ENCODE measurements at regions not wholly inside any gene's neighbourhood (a gene's known extent, or its start where the extent isn't known, plus 50 kb on each side); places are given as distances from the start of the nearest gene placed in this dataset.
"Not testable (repeated sequence)": the region's sequence is repeated elsewhere in the genome, so short reads cannot be mapped to it uniquely, and the experiment has no call there.

- not testable (repeated sequence) for H3K9me2 ChIP-seq (replicated peaks; ENCODE audit: insufficient read depth, low read length); H3K9ac ChIP-seq (ENCODE audit: low read length); H3K27ac ChIP-seq (ENCODE audit: low read length); H3K27me3 ChIP-seq (replicated peaks; ENCODE audit: insufficient read depth, low read length); DNase-seq; H3K4me3 ChIP-seq (ENCODE audit: low read length); H3K4me1 ChIP-seq (ENCODE audit: low read length); H4K20me1 ChIP-seq (ENCODE audit: insufficient read depth, low read length); H2AFZ ChIP-seq (ENCODE audit: low read length); H3K4me2 ChIP-seq (ENCODE audit: low read depth, low read length); H3F3A ChIP-seq (ENCODE audit: insufficient read depth, low read length); H3K9me3 ChIP-seq (replicated peaks; ENCODE audit: insufficient read depth, low read length); H3K79me2 ChIP-seq (ENCODE audit: low read length); H3K36me3 ChIP-seq (replicated peaks; ENCODE audit: insufficient read depth, low read length)
Measured at GRCh38 chr6:112688487-112689165, 341.5 kb downstream of the RFPL4B start.

GRCh38 chr6:112689183-112689858, 342.2 kb downstream of the RFPL4B start:
- H2AFZ ChIP-seq (ENCODE audit: low read length), result not testable (repeated sequence)

GRCh38 chr6:112690497-112691202, 343.5 kb downstream of the RFPL4B start:
- H3K4me1 ChIP-seq (ENCODE audit: low read length), result no peaks in the 10 kb centered on the region
- H3K27me3 ChIP-seq (replicated peaks; ENCODE audit: insufficient read depth, low read length), result no peaks in the 10 kb centered on the region
- no peaks in the 10 kb centered on the region for H3K79me2 ChIP-seq (ENCODE audit: low read length)
- TF ChIP-seq EZH2phosphoT487 (IDR thresholded peaks at IDR 0.05; ENCODE audit: low read length), result no peak
- no peak for TF ChIP-seq CTCF (IDR thresholded peaks at IDR 0.05; ENCODE audit: low read length)
- TF ChIP-seq EZH2 (optimal IDR thresholded peaks at IDR 0.05; ENCODE audit: low read depth, low read length), result no peak
- H4K20me1 ChIP-seq (ENCODE audit: insufficient read depth, low read length), result no peaks in the 10 kb centered on the region
- H2AFZ ChIP-seq (ENCODE audit: low read length), result no peak overlapping the region
- no peak overlapping the region for H3K4me2 ChIP-seq (ENCODE audit: low read depth, low read length)
- H3K27ac ChIP-seq (ENCODE audit: low read length), result no peak overlapping the region
- DNase-seq, result no peak
- H3K4me3 ChIP-seq (ENCODE audit: low read length), result no peak overlapping the region
- H3F3A ChIP-seq (ENCODE audit: insufficient read depth, low read length), result no peaks in the 10 kb centered on the region
- no peak overlapping the region for H3K9ac ChIP-seq (ENCODE audit: low read length)
- H3K36me3 ChIP-seq (replicated peaks; ENCODE audit: insufficient read depth, low read length), result no peaks in the 10 kb centered on the region
- H3K9me2 ChIP-seq (replicated peaks; ENCODE audit: insufficient read depth, low read length), result no peaks in the 10 kb centered on the region
- no peaks in the 10 kb centered on the region; the same call in 1 of the 2 replicates for H3K9me3 ChIP-seq (replicated peaks; ENCODE audit: insufficient read depth, low read length)

More at GRCh38 chr6:112689183-112689858, 342.2 kb downstream of the RFPL4B start:
- DNase-seq; H3K36me3 ChIP-seq (replicated peaks; ENCODE audit: insufficient read depth, low read length); H3K9me3 ChIP-seq (replicated peaks; ENCODE audit: insufficient read depth, low read length); H3K9me2 ChIP-seq (replicated peaks; ENCODE audit: insufficient read depth, low read length); H3F3A ChIP-seq (ENCODE audit: insufficient read depth, low read length); H3K79me2 ChIP-seq (ENCODE audit: low read length); H3K4me1 ChIP-seq (ENCODE audit: low read length); H3K9ac ChIP-seq (ENCODE audit: low read length); H3K4me2 ChIP-seq (ENCODE audit: low read depth, low read length); H3K4me3 ChIP-seq (ENCODE audit: low read length); H4K20me1 ChIP-seq (ENCODE audit: insufficient read depth, low read length); H3K27ac ChIP-seq (ENCODE audit: low read length); H3K27me3 ChIP-seq (replicated peaks; ENCODE audit: insufficient read depth, low read length): not testable (repeated sequence)

- no peaks in the 10 kb centered on the region for H3K36me3 ChIP-seq (replicated peaks; ENCODE audit: insufficient read depth, low read length)
- H3K9me2 ChIP-seq (replicated peaks; ENCODE audit: insufficient read depth, low read length), result no peaks in the 10 kb centered on the region
- H2AFZ ChIP-seq (ENCODE audit: low read length), result no peak overlapping the region
- no peak for DNase-seq
- TF ChIP-seq CTCF (IDR thresholded peaks at IDR 0.05; ENCODE audit: low read length), result no peak
- TF ChIP-seq EZH2 (optimal IDR thresholded peaks at IDR 0.05; ENCODE audit: low read depth, low read length), result no peak
- no peak for TF ChIP-seq EZH2phosphoT487 (IDR thresholded peaks at IDR 0.05; ENCODE audit: low read length)
- H3K4me2 ChIP-seq (ENCODE audit: low read depth, low read length), result no peak overlapping the region
- no peak overlapping the region for H3K4me3 ChIP-seq (ENCODE audit: low read length)
- H3K9ac ChIP-seq (ENCODE audit: low read length), result no peak overlapping the region
- no peaks in the 10 kb centered on the region for H4K20me1 ChIP-seq (ENCODE audit: insufficient read depth, low read length)
- H3K4me1 ChIP-seq (ENCODE audit: low read length), result no peaks in the 10 kb centered on the region
- no peaks in the 10 kb centered on the region; the same call in 1 of the 2 replicates for H3K9me3 ChIP-seq (replicated peaks; ENCODE audit: insufficient read depth, low read length)
- no peak overlapping the region for H3K27ac ChIP-seq (ENCODE audit: low read length)
- no peaks in the 10 kb centered on the region for H3K79me2 ChIP-seq (ENCODE audit: low read length)
- H3K27me3 ChIP-seq (replicated peaks; ENCODE audit: insufficient read depth, low read length), result no peaks in the 10 kb centered on the region
- H3F3A ChIP-seq (ENCODE audit: insufficient read depth, low read length), result no peaks in the 10 kb centered on the region
Measured at GRCh38 chr6:112691289-112691688, 344.2 kb downstream of the RFPL4B start.

Measured in MM.1S (cell line).